NT2/D1 (cell line): ENCODE measurements at regions not wholly inside any gene's neighbourhood (a gene's known extent, or its start where the extent isn't known, plus 50 kb on each side); places are given as distances from the start of the nearest gene placed in this dataset.

Source experiments
- DNase-seq: peaks from one replicate; pipeline ENCODE4 v3.0.0-alpha.2; 2011; ENCODE audit warnings: low read depth, low spot score
- H3K27me3 ChIP-seq: 2 replicates; pipeline ENCODE4 v1.6.0; 2011; ENCODE audit warnings: mild to moderate bottlenecking; ENCODE audit not compliant: insufficient read length, insufficient read depth
- H3K36me3 ChIP-seq: 2 replicates; pipeline ENCODE4 v1.6.1; 2011; ENCODE audit warnings: mild to moderate bottlenecking, low read length, mixed read lengths; ENCODE audit not compliant: insufficient read depth, insufficient read length
- H3K4me1 ChIP-seq: 2 replicates; pipeline ENCODE4 v1.5.1; 2011; ENCODE audit not compliant: insufficient read depth, insufficient read length
- H3K4me3 ChIP-seq: 2 replicates; pipeline ENCODE4 v1.5.1; 2011; ENCODE audit warnings: low read depth; ENCODE audit not compliant: insufficient read length
- H3K9ac ChIP-seq: 2 replicates; pipeline ENCODE4 v1.6.0; 2011; ENCODE audit warnings: low read depth; ENCODE audit not compliant: insufficient read length
- H3K9me3 ChIP-seq: 2 replicates; pipeline ENCODE4 v1.5.1; 2011; ENCODE audit warnings: mild to moderate bottlenecking, low read length; ENCODE audit not compliant: insufficient read depth
- SUZ12 ChIP-seq: IDR thresholded peaks from 2 replicates; pipeline ENCODE4 v1.6.1; 2011; ENCODE audit not compliant: insufficient read length, insufficient read depth; ENCODE audit errors: extremely low read depth
- YY1 ChIP-seq: IDR thresholded peaks from 2 replicates; pipeline ENCODE4 v1.6.1; 2011; ENCODE audit not compliant: insufficient read length, insufficient read depth
- ZNF274 ChIP-seq: IDR thresholded peaks from 2 replicates; pipeline ENCODE4 v1.6.1; 2011; ENCODE audit warnings: mild to moderate bottlenecking, low read depth, low read length

DNA sequence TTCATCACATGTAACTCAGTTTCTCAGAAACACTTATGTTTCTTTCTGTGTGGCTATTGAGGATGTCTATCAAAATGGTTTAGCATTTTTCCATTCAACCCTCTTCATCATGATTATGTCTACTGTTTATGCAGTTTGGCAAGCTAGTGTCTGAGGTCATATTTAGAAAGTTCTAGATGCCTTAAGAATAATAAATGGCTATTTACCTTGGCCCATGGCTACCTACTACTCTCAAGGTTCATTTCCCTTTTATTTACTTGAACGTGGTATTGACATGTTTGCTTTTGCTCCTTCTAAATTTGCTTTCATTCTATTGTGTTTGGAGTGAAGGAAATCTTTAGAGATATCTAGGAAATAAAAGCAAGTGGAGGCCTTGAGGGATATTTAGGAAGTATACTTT, 193.7 kb upstream of the OLFM3 start:
- TF ChIP-seq SUZ12 (no peak), ZNF274 (no peak), YY1 (no peak)
- H3K4me1 ChIP-seq, result no peaks in the 10 kb centered on the region

GRCh38 chr1:102186536-102186935, 189.8 kb upstream of the OLFM3 start:
- TF ChIP-seq YY1, result no peak
- TF ChIP-seq SUZ12, result no peak
- no peak for TF ChIP-seq ZNF274
- DNase-seq, result no peak
- Histone ChIP-seq H3K9ac (no peak overlapping the region), H3K27me3 (no peaks in the 10 kb centered on the region), H3K4me3 (no peak overlapping the region), H3K36me3 (no peaks in the 10 kb centered on the region), H3K9me3 (no peaks in the 10 kb centered on the region), H3K4me1 (no peaks in the 10 kb centered on the region)

More for the DNA sequence above, 193.7 kb upstream of the OLFM3 start:
- no peaks in the 10 kb centered on the region for H3K9me3 ChIP-seq
- no peaks in the 10 kb centered on the region for H3K27me3 ChIP-seq
- H3K9ac ChIP-seq, result no peak overlapping the region
- no peaks in the 10 kb centered on the region for H3K36me3 ChIP-seq
- DNase-seq, result no peak
- H3K4me3 ChIP-seq, result no peak overlapping the region

DNA sequence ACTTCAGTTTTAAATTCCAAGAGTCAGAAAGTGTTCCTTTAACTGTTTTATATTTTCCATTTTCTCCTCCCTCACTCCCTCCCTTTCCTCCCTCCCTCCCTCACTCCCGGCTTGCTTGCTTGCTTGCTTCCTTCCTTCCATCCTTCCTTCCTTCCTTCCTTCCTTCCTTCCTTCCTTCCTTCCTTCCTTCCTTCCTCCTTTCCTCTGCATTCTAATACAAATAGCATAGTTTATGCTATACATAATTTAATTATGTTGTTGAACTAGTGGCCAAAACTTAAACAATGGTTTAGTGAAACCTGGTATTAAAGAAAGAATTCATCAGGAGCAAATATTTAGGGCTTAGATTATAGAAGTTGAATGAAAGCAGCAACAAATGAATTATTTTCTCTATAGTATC, 188.5 kb upstream of the OLFM3 start:
- Histone ChIP-seq H3K9me3 (no peaks in the 10 kb centered on the region), H3K9ac (no peak overlapping the region), H3K4me1 (no peaks in the 10 kb centered on the region), H3K27me3 (no peaks in the 10 kb centered on the region), H3K36me3 (no peaks in the 10 kb centered on the region), H3K4me3 (no peak overlapping the region)
- no peak for DNase-seq
- TF ChIP-seq SUZ12 (no peak), YY1 (no peak), ZNF274 (no peak)

- Histone ChIP-seq H3K9ac (no peak overlapping the region), H3K4me3 (no peak overlapping the region), H3K36me3 (no peaks in the 10 kb centered on the region), H3K27me3 (no peaks in the 10 kb centered on the region), H3K9me3 (no peaks in the 10 kb centered on the region), H3K4me1 (no peaks in the 10 kb centered on the region)
- no peak for DNase-seq
- TF ChIP-seq ZNF274 (no peak), SUZ12 (no peak), YY1 (no peak)
These were observed 187.8 kb upstream of the OLFM3 start for GRCh38 chr1:102184477-102184876.

- Histone ChIP-seq H3K36me3 (no peaks in the 10 kb centered on the region), H3K4me1 (no peaks in the 10 kb centered on the region), H3K4me3 (no peak overlapping the region), H3K9ac (no peak overlapping the region), H3K9me3 (no peaks in the 10 kb centered on the region), H3K27me3 (no peaks in the 10 kb centered on the region)
- DNase-seq, result no peak
- TF ChIP-seq SUZ12, result no peak
- TF ChIP-seq YY1, result no peak
- TF ChIP-seq ZNF274, result no peak
These were observed 187.0 kb upstream of the OLFM3 start for GRCh38 chr1:102183711-102184110.

DNA sequence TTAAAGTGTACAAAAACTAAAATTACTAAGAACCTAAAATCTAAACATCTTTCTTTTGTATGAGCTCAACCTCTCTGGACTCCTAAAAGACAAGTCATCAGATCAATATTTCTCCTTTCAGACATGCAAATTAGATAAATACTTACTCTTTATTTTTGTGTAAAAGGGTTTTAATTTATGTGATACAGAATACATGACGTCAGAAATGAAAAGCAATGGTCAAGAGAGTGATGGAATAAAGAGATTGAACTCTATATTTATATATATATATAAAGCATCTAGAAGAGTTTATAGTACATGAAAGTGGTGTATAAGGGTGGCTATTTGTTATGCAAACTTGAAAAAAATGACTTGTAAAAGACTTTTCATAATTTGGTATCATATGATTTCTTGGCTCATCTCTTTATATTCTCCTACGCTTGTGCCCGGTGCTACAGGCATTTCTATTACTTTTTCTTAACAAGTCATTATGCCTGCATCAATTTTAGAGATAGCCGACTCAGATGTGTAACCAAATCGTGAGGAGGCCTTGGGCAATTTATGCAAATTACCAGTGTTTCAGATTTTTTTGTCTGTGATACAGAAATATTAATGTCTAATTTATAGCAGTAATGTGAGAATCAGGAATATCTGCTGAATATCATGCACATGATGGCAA, 186.0 kb upstream of the OLFM3 start:
- Histone ChIP-seq H3K4me3 (no peak overlapping the region), H3K9me3 (no peaks in the 10 kb centered on the region), H3K9ac (no peak overlapping the region), H3K27me3 (no peaks in the 10 kb centered on the region), H3K4me1 (no peaks in the 10 kb centered on the region), H3K36me3 (no peaks in the 10 kb centered on the region)
- TF ChIP-seq YY1 (no peak), ZNF274 (no peak), SUZ12 (no peak)
- no peak for DNase-seq

- Histone ChIP-seq H3K36me3 (no peaks in the 10 kb centered on the region), H3K27me3 (no peaks in the 10 kb centered on the region), H3K9me3 (no peaks in the 10 kb centered on the region), H3K9ac (no peak overlapping the region), H3K4me3 (no peak overlapping the region), H3K4me1 (no peaks in the 10 kb centered on the region)
- no peak for DNase-seq
- TF ChIP-seq SUZ12, result no peak
These were observed 184.6 kb upstream of the OLFM3 start for GRCh38 chr1:102181341-102181740.

- TF ChIP-seq YY1, result no peak
- no peak for TF ChIP-seq ZNF274
- TF ChIP-seq SUZ12, result no peak
- no peaks in the 10 kb centered on the region for H3K27me3 ChIP-seq
- no peak for DNase-seq
- no peaks in the 10 kb centered on the region for H3K36me3 ChIP-seq
- no peaks in the 10 kb centered on the region for H3K4me1 ChIP-seq
- H3K9ac ChIP-seq, result no peak overlapping the region
- no peak overlapping the region for H3K4me3 ChIP-seq
- no peaks in the 10 kb centered on the region for H3K9me3 ChIP-seq
These were observed 181.8 kb upstream of the OLFM3 start for GRCh38 chr1:102178480-102178879.
